Neural crest cell (in vitro differentiated cells): ENCODE measurements at regions not wholly inside any gene's neighbourhood (a gene's known extent, or its start where the extent isn't known, plus 50 kb on each side); places are given as distances from the start of the nearest gene placed in this dataset.
"Not testable (repeated sequence)": the region's sequence is repeated elsewhere in the genome, so short reads cannot be mapped to it uniquely, and the experiment has no call there.

ENCODE experiments used
- DNase-seq: peaks from one replicate; pipeline ENCODE4 v3.0.0; 2021; ENCODE audit warnings: low read depth, mixed read lengths, low spot score
- H3K27ac Mint-ChIP-seq: one replicate; pipeline ENCODE4 v1.8.0; 2021; ENCODE audit warnings: mild to moderate bottlenecking, mixed read lengths; ENCODE audit not compliant: unreplicated experiment
- H3K27me3 Mint-ChIP-seq: 2 replicates; pipeline ENCODE4 v1.8.0; 2021; ENCODE audit warnings: low read depth, mild to moderate bottlenecking, mixed read lengths
- H3K36me3 Mint-ChIP-seq: 2 replicates; pipeline ENCODE4 v1.8.0; 2021; ENCODE audit warnings: low read depth, mild to moderate bottlenecking, mixed read lengths
- H3K4me1 Mint-ChIP-seq: 2 replicates; pipeline ENCODE4 v1.8.0; 2021; ENCODE audit warnings: mixed read lengths
- H3K4me3 Mint-ChIP-seq: one replicate; pipeline ENCODE4 v1.8.0; 2021; ENCODE audit warnings: mild to moderate bottlenecking, mixed read lengths
- H3K9me3 Mint-ChIP-seq: 2 replicates; pipeline ENCODE4 v1.8.0; 2021; ENCODE audit warnings: mixed read lengths
- TF ChIP-seq, protein P1 (sequence below): fragments of 200-600 bp; sonication (generic); conservative IDR thresholded peaks from 2 replicates; pipeline ENCODE4 v1.5.0; 2021; ENCODE audit warnings: antibody characterized with exemption, mild to moderate bottlenecking

DNA sequence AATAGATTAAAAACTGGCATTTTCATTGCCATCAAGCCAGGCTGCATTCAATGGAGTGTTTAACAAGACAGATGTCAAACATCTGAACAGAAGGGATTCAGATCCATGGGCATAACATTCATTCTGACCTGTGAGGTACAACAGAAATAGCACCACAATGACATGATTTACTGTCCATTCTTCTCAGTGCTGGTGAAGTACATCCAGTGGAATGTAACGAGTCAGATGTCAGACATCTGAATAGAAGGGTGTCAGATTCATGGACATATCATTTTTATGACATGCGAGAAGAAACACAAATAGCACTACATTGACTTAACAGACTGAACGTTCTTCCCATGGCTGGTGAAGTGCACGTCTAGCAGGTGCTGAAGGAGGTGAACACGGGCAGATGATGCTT is 186.4 kb downstream of the PPP4R3C start:
- TF ChIP-seq, protein P1, sequence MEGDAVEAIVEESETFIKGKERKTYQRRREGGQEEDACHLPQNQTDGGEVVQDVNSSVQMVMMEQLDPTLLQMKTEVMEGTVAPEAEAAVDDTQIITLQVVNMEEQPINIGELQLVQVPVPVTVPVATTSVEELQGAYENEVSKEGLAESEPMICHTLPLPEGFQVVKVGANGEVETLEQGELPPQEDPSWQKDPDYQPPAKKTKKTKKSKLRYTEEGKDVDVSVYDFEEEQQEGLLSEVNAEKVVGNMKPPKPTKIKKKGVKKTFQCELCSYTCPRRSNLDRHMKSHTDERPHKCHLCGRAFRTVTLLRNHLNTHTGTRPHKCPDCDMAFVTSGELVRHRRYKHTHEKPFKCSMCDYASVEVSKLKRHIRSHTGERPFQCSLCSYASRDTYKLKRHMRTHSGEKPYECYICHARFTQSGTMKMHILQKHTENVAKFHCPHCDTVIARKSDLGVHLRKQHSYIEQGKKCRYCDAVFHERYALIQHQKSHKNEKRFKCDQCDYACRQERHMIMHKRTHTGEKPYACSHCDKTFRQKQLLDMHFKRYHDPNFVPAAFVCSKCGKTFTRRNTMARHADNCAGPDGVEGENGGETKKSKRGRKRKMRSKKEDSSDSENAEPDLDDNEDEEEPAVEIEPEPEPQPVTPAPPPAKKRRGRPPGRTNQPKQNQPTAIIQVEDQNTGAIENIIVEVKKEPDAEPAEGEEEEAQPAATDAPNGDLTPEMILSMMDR, result no peak
- no peak for DNase-seq
- Mint-ChIP-seq H3K4me3 (no peak overlapping the region), H3K36me3 (no peaks in the 10 kb centered on the region), H3K27ac (no peak overlapping the region), H3K27me3 (no peaks in the 10 kb centered on the region), H3K4me1 (no peaks in the 10 kb centered on the region), H3K9me3 (peaks cover 14% of the 10 kb centered on the region)

- DNase-seq, result no peak
- no peak overlapping the region for H3K27ac Mint-ChIP-seq
- peaks cover 8% of the 10 kb centered on the region for H3K9me3 Mint-ChIP-seq
- TF ChIP-seq, protein P1, result no peak
- no peaks in the 10 kb centered on the region for H3K4me1 Mint-ChIP-seq
- no peak overlapping the region for H3K4me3 Mint-ChIP-seq
- no peaks in the 10 kb centered on the region for H3K27me3 Mint-ChIP-seq
- no peaks in the 10 kb centered on the region for H3K36me3 Mint-ChIP-seq
Observed at GRCh38 chrX:27254656-27255055, 208.5 kb downstream of the PPP4R3C start.

GRCh38 chrX:27251369-27251768 is 211.8 kb downstream of the PPP4R3C start:
- Mint-ChIP-seq H3K4me1 (no peaks in the 10 kb centered on the region), H3K9me3 (peaks cover 8% of the 10 kb centered on the region), H3K27ac (no peak overlapping the region), H3K36me3 (no peaks in the 10 kb centered on the region), H3K4me3 (no peak overlapping the region), H3K27me3 (no peaks in the 10 kb centered on the region)
- TF ChIP-seq, protein P1, result no peak
- DNase-seq, result no peak

DNA sequence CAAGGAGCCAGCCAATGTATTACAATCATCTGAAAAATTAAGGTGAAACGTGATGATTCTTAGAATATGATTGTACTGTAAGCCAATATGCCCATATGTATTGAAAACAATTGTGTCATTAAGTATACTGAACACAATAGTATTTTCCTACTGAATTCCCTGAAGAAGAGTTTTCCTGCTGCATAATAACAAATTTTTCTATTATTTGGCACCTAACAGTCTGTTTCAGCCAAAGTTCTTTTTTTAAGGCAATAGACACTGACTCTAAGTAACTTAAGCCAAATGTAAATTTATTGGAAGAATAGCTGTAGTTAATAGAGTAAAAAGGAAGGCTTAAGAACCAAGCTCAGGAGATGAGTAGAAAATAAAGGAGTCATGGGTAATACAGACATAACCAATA is 220.6 kb downstream of the PPP4R3C start:
- TF ChIP-seq, protein P1, result no peak
- H3K4me3 Mint-ChIP-seq, result no peak overlapping the region

GRCh38 chrX:27241981-27242380 is 221.2 kb downstream of the PPP4R3C start:
- TF ChIP-seq, protein P1, result no peak
- H3K36me3 Mint-ChIP-seq, result peaks cover 4% of the 10 kb centered on the region
- no peak overlapping the region for H3K4me3 Mint-ChIP-seq
- no peaks in the 10 kb centered on the region for H3K4me1 Mint-ChIP-seq
- peaks cover 12% of the 10 kb centered on the region for H3K9me3 Mint-ChIP-seq
- H3K27me3 Mint-ChIP-seq, result no peaks in the 10 kb centered on the region
- DNase-seq, result no peak
- H3K27ac Mint-ChIP-seq, result no peak overlapping the region

More for the DNA sequence above, 220.6 kb downstream of the PPP4R3C start:
- peaks cover 12% of the 10 kb centered on the region for H3K9me3 Mint-ChIP-seq
- peaks cover 4% of the 10 kb centered on the region for H3K36me3 Mint-ChIP-seq
- no peaks in the 10 kb centered on the region for H3K27me3 Mint-ChIP-seq
- H3K4me1 Mint-ChIP-seq, result no peaks in the 10 kb centered on the region
- no peak for DNase-seq
- no peak overlapping the region for H3K27ac Mint-ChIP-seq

DNA sequence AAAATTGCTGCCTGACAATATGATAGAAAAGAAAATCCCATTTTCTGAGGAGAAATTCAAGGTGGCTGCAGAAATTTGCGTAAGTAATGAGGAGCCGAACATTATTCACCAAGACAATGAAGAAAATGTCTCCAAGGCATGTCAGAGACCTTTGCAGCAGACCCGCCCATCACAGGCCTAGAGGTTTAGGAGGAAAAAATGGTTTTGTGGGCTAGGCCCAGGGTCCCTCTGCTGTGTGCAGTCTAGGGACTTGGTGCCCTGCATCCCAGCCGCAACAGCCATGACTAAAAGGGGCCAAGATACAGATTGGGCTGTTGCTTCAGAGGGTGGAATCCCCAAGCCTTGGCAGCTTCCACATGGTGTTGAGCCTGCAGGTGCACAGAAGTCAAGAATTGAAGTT is 223.1 kb downstream of the PPP4R3C start:
- not testable (repeated sequence) for H3K4me3 Mint-ChIP-seq, H3K27me3 Mint-ChIP-seq, H3K27ac Mint-ChIP-seq, H3K36me3 Mint-ChIP-seq, H3K4me1 Mint-ChIP-seq, DNase-seq
- peaks cover 12% of the 10 kb centered on the region for H3K9me3 Mint-ChIP-seq
